Islet precursor cell (in vitro differentiated cells): ENCODE measurements at regions not wholly inside any gene's neighbourhood (a gene's known extent, or its start where the extent isn't known, plus 50 kb on each side); places are given as distances from the start of the nearest gene placed in this dataset.
"Not testable (repeated sequence)": the region's sequence is repeated elsewhere in the genome, so short reads cannot be mapped to it uniquely, and the experiment has no call there.

Source experiments
- DNase-seq: peaks from one replicate; pipeline ENCODE4 v3.0.0-alpha.2; 2018

DNA sequence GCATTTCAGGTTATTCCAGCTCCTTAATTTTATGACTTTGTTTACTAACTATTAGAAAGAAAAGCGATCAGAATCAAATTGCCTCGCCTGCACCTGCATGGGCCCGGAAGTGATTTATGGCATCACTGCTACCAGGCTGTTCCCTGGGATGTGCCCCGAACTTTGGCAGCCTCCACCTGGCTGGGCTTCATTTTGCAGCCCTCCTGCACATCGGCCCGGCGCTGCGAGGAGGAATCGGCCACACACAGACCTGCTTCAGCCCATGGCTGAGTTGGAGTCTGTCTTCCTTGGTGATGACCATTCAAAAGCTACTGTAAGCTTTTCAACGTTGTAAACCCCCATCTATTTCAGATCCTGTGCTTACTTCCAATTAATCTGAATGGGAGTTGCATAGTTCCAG is 638.0 kb downstream of the RNF144A start:
- DNase-seq = no peak

DNA sequence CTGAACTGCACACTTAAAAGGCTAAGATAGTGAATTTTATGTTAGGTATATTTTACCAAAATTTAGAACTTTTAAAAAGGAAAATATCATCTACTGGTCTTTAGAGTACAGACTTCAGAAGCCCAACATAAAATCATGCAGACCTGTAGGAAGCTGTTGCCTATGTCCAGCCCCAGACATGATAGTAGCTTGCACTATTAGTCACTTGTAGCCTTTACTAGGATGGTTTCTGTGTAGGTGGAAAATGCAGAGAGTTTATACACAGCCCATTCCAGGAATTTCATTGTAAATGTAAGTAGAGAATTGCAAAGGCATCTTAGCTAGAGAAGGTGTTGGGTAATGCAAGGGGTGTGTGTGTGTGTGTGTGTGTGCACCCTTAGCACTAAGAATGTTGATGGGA is 640.2 kb downstream of the RNF144A start:
- DNase-seq = no peak

DNA sequence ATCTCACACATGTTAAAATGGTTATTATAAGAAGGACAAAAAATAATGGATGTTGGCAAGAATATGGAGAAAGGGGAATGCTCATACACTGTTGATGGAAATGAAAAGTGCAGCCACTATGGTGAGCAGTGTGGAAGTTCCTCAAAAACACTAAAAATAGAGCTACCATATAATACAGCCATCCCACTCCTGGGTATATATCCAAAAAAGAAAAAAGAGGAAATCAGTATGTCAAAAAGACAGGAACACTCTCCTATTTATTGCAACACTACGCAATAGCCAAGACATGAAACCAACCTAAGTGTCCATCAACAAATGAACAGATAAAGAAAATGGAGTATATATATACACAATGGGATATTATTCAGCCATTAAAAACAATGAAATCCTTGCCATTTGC is 642.6 kb downstream of the RNF144A start:
- DNase-seq = no peak

DNA sequence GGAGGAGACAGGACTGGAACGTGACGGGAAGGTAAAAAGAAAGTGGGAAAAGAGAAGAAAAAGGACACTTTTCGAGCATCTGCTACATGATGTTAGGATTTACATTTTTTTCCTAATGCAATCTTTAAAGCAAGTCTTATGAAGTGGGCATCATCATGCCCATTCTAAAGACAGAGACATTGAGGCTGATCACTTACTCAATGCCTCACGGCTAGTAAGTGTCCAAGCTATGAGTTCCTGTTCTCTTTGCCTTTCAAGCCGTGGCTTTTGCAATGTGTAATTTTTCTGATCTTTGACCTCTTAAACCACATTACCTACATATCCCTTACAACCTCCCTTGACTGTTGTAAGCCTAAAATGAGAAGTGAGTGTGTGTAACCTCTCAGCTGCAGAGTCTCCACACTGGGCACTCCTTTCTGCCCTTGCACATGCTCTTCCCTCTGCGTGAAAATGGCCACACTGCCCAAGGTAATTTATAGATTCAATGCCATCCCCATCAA is 649.2 kb downstream of the RNF144A start:
- DNase-seq = no peak

DNA sequence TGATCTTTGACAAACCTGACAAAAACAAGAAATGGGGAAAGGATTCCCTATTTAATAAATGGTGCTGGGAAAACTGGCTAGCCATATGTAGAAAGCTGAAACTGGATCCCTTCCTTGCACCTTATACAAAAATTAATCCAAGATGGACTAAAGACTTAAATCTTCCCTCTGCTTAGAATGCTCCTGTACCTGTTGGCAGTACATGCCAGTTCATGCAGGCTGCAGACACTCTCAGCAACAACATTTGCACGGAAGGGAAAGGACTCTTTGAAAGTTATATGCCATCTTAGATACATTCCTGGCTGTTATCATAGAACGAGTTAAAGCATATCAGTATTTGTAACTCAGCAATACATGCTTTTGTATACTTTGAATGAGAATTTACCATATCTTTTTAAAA is 649.9 kb downstream of the RNF144A start:
- not testable (repeated sequence) for DNase-seq

DNA sequence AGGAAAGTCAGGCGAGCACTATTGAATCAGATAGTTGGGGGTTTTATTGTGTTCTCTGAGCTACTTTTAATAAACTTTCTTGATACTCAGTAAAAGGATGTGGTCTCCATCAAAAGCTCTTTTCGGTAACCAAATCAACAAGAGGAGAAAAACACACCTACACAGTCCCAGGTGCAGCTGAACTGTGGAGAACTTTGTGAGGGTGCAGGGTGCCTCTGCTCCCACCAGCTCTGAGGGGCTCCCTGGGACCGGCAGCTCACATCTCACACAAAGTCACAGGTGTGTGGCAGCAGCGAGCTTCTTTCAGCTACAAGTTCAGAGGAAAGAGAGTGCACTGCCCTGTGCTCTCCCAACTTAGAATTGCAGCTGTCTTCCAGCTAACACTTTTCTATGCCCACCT is 650.4 kb downstream of the RNF144A start:
- DNase-seq = no peak

DNA sequence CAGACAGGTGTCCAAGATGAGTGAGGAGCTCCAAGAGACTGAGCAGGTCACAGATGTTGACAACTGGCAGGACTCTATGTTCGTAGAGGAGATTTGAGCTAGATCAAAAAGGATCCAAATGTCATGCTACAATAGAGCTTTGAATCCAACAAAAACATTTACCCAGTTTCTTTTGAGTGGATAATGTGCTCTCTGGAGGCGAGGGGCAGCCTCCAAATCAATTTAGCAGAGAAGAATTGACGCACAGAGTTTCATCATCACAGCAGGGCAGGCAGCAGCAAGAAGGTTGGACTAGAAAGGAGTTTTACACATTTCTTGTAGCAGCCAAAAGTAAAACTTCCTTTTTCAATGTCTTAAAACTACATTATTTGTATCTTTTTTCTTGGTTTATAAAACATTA is 653.0 kb downstream of the RNF144A start:
- DNase-seq = no peak

DNA sequence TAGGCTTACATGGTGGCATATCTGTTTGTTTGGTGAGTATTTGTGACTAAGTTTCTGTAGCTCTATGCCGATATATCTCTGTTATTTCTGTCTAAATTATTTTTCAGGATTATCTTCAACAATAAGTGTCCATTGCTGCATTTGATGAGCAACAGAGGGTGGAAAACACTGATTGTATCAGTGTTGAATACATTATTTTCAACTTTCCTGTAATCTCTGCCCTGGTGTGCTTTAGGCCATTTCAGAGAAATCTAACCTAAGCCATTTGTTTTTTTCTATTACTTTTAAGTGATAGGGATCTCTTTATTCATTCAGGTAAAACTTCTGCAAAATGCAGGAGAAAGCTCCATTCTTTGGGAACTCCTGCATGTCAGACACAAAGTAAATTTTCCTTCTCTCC is 654.5 kb downstream of the RNF144A start:
- DNase-seq = no peak

DNA sequence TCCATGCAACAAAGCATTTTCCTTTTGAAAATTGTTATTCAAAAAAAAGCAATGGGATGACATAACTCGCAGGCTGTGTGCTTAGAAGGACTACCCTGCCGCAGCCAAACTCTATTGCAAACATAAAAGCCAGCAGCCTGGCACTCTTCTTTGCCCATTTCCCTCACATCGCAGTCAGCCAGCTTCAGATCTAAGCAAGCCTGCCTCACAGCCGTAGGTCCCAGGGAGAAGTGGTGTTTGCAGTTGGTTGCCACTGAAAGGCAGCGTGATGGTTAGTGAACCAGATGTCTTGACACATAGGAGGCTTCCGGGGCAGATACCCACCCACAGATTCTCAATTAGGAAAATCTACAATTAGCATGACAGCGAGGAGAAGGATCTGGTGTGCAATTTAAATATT is 655.2 kb downstream of the RNF144A start:
- DNase-seq = no peak

DNA sequence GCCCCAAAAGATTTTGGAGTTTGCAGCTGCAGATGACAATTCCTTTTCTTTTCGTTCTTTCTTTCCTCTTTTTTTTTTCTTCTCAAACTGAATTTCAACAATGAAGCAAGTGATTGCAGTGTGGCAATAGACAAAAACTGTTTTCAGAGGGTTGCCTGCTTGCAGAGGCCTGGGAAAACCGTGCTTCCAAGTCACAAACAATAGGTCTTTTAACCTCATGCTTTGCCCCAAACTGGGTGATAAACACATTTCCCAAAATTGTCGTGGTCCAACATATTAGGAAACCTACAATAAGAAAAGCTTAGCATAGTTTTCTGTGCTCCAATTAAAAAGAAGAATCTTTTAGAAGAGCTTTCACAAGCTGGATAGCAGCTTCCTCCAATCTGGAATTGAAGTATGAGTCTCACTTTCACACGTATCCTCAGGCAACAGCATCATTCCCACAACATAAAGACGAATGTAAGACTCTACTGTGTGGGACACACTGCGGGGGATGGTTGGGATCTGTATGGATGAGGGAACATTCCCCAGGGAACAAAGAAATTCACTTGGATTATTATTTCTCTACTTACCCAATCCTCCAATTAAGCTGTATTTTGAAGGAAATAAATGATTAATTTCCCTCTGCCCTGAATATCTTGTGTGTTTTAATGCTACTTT is 656.1 kb downstream of the RNF144A start:
- DNase-seq = no peak

DNA sequence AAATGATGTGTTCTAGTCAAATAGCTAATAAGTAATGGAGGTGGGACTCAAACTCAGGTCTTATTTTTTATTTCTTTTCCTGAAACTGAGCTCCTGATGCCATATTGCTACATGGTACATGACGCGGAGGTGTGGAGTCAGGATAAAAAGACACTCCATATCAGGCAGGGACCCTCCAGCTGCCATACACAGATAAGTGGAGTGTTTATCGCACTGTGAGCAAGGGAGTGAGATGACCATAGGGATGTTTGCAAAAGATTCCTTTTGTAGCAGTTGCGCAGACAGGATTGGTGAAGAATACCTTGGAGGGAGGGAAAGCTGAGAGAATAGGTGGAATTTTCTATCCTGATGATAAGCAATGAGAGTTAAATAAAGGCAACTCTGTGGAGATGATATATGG is 657.2 kb downstream of the RNF144A start:
- DNase-seq = no peak

DNA sequence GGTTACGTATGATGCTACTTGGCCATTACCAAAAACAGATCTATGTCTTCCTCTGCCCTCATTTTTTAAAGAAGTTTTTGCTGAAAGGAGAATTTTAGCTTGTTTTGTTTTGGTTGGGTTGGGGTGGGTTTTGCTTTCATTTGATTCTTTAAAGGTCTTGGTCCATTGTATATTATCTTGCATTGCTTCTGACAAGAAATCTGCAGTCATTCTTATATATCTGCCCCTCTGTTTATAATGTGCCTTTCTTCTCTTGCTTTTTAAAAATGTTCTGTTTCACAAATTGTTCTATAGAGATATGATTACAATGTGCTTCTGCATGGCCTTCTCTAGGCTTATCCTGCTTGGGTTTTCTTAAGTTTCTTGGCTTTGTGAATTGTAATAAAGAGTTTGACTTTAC is 660.6 kb downstream of the RNF144A start:
- no peak for DNase-seq

DNA sequence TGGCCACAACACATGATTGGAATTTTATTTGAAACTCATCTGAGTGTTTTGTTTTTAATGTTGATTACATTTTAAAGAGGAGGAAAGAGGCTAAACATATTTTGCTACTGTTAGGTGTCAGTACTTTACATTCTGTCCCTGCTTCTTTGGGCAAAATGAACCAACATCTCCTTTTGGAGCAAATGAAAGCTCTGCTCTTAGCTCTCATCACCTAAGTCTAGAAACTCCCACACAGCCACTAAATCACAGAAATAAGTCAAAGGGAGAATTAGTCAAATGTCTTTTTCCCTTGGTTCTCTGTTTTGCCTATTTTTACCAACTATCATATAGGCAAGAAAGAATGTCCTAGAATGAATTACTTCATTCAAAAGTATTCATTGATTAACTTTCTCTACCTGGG is 666.8 kb downstream of the RNF144A start:
- DNase-seq = no peak

DNA sequence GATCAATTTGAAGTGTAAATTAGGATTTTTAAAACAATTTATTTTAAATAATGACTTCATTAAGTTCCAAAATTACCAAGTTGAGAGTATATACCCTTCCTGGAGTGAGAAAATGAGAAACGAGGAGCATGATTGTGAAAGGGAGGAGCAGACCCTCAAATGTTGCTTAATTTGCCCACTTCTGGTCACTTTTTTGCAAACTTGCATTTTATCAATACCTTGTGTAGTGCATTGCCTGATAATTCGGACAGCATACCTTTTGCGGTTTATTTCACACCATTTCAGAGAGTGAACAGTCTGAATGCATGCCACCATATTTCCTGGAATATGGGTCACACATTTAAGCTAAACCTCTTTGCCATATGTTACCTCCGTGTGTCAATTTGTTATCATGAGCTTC is 669.7 kb downstream of the RNF144A start:
- DNase-seq = no peak

DNA sequence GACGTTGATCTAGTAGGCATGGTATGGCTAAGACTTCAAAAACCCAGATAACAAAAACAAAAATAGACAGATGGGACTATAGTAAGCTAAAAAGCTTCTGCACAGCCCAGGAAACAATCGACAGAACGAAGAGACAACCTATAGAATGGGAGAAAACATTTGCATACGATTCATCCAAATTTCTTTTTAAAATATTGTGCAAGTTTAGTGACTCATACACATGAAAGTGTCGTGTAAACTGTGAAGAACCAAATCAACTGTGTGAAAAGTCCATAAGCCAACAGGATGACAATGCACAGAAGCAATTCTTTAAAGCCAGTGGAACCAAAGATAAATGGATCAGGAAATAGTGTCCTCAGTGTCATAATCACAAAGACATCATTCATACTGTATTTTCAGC is 671.1 kb downstream of the RNF144A start:
- no peak for DNase-seq

DNA sequence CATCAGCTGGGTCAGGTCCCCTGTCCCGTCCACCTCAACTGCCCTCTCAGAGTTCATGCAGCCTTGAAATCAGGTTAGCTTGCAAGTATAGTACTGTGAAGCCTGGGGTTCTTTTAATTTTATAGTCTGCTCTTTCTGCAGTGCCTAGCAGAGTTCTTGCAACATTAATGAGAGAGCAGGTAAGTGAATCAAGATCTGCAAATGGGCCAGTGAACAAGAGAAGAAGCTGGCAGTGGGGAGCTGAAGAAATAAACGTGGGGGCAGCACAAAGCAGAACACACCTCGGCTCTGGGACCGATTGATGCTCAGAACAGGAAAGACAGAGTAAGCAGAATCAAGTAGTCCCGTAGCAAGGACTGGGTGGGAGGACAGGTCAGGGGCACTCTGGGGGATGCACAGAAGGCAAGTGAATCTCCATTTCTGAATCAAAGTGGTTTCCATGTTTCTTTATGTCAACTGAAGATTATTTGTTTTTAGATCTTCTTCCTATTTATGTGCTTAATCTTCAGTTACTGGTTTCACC is 675.5 kb downstream of the RNF144A start:
- no peak for DNase-seq

DNA sequence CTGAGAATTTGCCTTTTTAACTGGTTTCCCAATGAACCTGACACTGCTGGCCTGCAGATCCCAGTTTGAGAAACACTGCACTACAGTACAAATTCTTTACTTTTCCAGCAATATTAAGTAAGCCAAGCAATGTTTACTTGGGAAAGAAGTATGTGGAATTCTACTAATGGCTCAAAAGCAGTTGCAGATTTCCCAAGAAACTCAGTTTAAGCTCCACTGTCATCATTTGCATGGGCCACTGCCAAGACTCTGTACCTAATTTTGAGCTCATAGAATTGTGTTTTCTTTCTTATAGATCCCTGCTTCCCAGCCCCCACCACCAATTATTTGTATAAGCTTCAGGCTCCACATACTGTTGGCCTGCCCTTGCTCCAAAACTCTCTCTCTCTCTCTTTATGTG is 676.1 kb downstream of the RNF144A start:
- DNase-seq = no peak

DNA sequence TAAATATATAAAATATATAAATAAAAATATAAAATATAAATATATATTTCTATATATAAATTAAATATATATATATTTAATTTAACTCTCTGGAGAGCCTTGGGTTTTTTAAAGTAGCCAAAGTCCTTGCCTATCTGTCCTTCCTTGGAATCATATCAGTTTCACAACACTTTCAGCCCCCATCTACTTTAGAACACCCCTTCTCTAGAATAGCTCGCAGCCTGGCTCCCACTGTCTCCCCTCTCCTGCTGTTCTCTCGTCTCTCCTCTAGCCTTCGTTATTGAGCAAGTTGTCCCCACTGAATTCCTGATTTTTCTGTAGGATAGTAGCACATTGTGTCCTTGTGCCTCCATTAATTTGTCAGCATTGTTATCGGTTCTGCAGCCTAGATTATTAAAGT is 677.0 kb downstream of the RNF144A start:
- DNase-seq = no peak

DNA sequence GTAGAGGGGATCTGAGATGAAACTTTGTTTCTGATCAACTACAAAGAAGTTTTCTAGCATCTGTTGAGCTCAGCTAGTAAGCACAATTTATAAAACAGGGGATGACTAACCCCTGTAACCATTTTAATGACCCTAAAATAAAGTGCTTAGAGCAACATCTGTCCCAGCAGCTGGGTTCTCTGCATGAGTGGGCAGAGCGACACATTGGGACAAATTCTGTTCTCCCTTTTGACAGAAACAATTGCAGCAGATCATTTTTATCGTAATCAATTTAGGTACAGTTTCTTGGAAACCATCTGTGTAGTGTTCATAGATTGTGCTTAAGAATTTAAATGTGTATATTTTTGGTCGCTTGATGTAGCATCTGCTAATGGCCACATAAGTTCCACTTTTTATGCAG is 678.0 kb downstream of the RNF144A start:
- no peak for DNase-seq

DNA sequence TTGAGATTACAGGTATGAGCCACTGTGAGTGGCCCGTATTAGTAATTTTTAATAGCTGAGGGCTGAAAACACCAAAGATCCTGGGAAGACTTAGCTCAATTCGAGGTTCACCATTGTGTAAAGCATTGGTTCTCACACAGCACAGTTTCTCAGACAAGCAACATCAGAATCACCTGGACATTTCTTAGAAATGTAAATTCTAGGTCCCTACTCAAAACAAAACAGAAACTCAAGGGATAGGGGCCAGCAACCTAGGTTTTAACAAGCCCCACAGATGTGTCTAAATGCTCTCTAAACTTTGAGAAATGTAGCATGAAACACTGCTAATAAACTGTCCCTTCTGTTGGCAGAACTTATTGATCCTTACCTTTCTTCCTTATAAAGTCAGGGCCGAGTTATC is 681.2 kb downstream of the RNF144A start:
- no peak for DNase-seq

DNA sequence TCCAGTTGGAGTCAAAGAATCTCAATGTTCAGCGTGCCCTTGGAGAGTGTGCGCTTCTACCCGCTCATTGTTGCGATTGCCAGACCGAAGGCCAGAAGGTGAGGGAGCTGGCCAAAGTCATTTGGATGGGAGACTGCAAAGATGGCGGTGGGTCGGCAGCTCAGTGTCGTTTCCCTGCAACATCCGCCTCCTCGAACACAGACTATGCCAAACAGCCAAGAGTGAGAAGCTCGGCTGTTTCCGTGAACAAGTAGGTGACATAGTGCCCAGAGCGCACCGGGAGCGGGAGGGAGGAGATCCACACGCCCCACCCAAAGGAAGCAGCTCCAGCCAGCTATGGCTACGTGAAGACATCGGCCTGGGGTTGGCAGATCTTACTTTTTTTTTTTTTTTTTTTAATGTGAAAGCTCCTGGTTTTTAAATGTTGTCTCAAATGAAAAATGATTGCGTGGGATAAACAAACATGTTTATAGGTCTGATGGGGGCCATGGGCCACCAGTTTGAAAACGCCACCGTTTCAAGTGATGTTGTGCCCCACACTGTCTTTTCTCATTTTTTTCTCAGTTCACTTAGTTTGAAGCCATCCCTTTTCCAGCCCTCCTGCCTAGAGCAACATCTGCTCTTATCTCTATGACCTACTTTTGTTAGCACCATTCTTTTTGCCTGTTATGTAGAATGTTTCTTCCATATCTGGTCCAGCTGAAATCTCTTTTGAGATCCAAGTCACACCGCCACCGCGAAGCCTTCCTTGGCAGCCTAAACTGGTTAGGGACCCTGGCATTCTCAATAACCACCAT is 682.4 kb downstream of the RNF144A start:
- no peak for DNase-seq

DNA sequence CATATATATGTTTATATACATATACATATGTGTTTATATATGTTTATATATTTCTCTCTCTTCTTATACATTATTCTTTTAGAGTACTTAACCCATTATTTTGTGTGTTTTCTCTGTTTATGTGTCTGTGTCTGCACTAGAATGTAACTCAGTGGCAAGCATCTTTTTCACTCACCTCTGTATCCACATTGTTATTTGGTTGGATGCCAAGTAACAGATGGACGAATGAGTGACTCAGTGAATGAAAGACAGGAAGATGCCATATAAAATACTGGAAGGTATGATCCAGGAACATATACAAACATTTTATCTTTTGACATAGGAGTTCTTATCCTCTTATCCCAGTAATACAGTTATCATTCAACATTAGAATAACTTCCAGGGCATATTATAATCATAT is 684.8 kb downstream of the RNF144A start:
- no peak for DNase-seq

DNA sequence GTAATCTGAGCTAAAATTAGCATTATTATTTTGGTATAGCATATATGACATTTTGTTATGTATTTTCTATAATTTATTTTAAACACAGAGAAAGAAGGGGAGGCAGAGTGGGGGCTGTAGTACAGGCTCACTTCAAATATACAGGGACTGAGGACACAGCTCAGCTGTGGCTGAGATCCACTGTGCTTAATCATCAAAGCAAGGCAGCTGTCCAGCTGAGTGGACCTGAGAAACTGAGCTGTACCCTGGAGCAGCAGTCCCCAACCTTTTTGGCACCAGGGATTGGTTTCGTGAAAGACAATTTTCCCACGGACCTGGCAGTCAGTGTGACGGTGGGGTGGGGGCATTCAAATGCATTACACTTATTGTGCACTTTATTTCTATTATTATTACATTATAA is 687.2 kb downstream of the RNF144A start:
- no peak for DNase-seq

DNA sequence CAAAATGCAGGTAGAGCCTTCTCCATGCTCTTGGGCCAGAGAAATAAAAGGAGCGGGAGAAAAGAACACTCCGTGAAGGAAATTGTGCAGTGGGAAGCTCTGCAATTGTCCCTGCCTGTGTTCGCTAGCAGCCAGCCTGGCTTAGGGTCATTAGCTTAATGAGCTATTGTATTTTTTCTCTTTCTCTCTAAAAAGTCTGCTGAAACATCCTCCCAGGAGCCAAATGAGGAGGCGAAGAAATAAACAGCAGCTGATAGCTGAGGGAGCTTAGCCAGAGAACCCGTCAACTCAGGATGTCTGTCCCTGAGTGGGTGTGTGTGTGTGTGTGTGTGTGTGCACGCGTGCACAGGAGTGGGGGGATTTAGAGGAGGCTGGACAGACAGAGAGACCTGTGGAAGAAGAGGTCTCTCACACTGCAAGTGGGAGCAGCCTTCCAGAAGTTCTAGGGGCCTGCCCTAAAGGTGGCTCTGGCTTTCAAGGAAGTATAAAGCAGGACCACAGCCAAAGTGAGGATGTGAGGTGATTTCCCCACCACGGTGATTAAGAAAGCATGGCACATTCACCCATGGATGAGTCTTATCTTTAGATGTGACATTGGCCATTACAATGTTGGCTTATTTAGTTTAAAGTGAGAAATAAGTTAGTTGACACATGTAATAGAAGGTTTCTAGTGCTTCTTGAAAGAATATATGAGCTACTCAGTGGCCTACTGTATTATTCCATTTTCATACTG is 690.4 kb downstream of the RNF144A start:
- no peak for DNase-seq
